ENCODE measurements at regions not wholly inside any gene's neighbourhood (a gene's known extent, or its start where the extent isn't known, plus 50 kb on each side); places are given as distances from the start of the nearest gene placed in this dataset.

DNA sequence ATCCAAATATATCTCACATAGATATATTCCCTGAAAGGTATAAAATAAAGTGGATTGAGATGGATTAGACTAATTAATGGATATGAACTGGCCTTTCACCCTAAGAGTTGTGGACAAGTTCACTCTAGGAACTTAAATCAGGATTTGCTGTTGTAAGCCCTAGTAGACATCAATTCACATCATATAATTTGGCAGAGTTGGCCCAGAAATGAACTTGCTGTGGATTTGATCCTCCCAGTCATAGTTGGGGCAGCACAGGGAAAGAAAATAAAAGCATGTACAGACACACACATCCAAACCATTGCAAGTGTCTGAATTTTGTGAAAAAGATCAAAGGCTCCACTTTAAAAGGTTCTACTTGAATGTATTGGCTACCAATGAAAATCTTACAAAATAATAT is 734.7 kb upstream of the NR2F2 start:
- DNase-seq (ENCODE audit: low read depth), result no peak

DNA sequence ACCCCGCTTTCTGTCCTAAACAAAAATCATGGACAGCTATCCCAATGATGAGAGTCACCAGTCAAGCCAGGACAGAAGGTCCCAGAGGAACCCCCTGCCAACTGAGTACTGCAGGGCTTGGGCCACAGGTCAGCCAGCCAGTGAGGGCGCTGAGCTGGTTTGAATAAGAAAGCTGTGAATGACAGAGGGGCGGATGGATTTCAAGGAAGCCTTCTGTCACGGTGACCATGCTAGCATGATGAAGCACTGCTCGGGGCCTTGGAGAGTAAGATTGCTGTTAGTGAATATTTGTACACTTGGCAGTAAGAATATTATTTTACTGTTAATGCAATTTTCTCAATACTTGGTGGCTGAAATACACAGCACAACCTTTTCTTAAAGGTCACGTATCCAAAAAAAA is 734.0 kb upstream of the NR2F2 start:
- no peak for DNase-seq (ENCODE audit: low read depth)

DNA sequence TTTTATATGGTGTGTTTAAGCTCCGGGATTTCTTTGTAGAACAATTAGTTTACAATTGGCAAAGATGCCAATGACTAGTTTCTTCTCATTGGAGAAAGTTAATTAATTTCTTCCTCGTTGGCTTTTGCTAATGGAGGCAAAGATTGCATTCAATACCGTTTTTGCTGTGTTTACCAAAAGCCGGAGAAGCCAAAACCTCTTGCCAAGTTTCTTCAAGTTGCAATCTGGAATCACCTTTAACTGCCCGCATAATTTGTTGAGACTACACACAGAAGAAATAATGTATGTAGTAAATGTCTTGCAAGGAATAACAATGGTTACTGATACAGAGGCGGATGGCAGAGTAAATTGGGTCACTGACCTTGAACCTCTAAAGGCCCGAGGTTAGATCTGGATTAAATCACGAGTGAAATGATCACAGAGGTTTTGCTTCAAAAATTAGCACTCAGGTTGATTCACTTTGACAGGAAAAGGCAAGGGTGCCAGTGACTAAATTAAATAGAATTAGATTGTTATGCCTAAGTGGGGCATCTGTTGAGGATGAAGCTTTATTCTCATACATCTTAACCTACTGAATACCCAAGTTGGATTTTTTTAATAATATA is 732.1 kb upstream of the NR2F2 start:
- DNase-seq (ENCODE audit: low read depth), result no peak

DNA sequence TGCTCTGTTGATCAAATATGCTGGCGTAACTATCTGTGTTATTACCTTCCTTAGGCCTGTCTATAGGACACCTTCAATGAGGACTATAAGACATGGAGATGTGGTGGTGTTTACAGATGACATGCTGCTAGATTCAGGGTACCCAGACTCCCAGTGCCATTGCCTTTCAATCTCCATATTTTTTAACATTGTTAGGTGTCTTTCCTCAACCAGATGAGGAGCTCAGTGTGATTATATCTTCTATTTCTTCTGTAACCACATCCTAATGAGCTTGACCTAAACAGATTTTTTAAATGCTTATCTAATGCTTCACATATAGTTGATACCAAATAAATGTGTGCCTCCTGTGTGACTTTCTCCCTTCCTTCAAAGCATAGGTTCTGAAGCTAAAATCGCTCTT is 730.1 kb upstream of the NR2F2 start:
- no peak for DNase-seq (ENCODE audit: low read depth)

DNA sequence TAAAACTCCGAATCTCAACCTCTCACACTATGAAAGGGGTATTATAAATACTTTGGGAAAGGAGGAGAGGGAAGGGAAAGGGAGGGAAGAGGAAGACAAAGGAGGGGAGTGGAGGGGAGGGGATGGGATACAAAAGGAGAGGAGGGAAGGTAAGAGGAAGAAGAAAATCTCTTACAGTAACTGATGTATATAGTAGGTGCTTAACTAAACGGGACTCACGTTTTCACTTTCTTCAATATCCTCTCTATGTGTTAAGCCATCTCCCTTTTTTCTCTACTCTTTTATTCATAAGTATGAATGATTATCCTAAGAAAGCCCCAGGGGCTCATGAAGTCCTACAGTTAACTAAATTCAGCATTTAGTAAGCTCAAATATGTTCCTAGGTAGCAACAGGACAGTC is 729.6 kb upstream of the NR2F2 start:
- DNase-seq (ENCODE audit: low read depth), result no peak

DNA sequence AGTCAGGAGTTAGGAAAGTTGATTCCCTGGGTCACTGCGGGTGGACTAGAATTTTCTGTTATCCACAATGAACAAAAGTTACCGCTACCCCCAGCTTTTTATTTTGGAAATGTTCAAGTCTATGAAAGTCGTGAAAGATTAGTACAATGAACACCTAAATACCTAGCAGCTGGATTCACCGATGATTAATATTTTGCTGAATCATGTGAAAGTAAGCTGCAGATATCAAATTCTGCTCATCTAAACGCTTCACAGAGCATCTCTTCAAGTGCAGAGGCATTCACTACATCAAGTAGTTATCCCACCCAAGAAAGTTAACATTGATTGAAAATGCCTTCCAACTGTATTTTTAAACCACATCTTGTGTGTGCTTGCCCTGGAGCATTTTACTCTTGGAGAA is 729.0 kb upstream of the NR2F2 start:
- DNase-seq (ENCODE audit: low read depth), result no peak

DNA sequence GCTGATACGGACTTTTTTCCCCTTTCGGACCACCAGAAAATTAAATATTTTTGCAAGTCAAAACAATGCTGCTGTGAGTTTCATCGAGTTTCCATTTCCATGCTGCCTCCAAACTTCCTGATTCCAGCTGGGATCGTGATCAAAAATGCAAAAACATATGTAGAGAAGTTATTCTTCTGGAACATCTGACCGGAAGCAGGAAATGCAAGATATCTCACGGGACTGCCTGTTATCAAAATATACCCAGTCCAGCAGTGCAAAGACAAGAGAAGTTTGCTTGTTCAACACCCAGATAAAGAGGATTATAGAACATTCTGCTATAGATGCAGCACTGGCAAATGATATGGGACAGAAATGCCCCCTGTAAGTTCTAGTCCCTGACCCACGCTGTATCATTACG is 726.7 kb upstream of the NR2F2 start:
- no peak for DNase-seq (ENCODE audit: low read depth)

DNA sequence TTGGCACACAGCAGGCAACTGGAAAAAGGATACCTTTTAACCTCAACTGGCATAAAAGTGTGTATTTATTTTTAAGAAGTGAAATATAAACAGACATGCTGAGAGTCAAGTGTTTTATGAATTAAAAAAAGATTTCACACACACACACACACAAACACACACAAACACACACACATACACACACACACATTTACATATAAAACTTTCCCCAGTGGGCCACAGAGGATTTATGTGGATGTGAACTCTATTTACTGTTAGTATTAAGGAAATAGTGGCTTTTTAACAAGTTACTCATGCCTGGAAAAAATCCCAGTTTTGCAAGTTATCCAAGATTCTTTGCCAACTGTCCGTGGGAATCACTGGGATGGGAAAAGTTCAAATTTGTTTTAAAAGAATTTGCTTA is 725.9 kb upstream of the NR2F2 start:
- peak; percentile 88 for DNase-seq (ENCODE audit: low read depth)

DNA sequence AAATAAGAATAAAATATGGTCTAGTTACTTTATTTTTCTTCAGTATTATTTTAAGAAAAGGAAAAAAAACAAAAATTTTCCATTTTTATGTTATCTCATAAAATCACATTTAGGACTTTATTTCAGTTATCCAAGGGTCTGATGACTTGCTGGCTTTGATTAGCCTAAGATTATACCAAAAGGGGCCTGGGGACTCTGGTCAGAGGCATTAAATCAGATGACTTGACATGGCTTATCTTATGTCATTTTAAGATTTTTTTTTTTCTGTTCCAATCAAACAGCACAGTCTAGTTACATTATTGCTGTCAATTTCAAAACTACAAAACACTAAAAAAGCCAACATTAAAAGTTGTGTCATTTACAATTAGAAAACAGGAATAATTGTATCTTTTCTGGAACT is 725.4 kb upstream of the NR2F2 start:
- no peak for DNase-seq (ENCODE audit: low read depth)

DNA sequence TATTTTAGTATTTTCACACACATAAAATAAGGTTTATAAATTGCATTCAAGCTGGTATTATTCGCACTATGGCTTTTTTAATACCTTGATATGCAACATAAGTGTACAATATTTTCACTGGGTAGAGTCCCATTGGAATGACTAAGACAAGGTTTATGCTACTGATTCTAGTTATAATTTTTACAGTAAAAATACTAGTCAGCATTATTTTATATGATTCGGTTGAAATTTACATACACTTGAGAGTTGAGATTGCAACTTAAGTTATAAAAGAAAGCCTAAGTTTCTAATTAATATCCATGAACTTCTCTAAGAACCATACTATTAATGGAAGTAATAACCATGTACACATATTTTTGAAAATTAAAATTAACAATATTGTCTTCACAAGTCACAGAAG is 723.9 kb upstream of the NR2F2 start:
- DNase-seq (ENCODE audit: low read depth), result no peak

DNA sequence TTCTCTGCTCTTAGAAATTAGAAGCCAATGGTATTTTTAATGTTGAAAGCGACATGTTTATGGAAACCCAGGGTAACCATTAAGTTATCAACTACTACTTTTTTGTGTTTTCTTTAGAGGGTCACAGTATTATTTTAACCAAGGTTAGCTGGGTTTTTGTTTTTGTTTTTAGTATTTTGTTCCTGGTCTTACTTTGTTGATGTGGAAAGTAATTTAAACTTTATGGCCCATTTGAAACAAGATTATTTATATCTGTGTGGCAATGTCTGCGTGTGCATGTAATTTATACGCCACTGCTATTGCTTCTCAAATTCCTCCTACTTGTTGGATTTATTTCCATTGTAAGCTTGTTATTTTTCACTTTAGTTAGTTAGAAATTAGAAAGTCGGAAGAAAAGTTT is 722.1 kb upstream of the NR2F2 start:
- no peak for DNase-seq (ENCODE audit: low read depth)

DNA sequence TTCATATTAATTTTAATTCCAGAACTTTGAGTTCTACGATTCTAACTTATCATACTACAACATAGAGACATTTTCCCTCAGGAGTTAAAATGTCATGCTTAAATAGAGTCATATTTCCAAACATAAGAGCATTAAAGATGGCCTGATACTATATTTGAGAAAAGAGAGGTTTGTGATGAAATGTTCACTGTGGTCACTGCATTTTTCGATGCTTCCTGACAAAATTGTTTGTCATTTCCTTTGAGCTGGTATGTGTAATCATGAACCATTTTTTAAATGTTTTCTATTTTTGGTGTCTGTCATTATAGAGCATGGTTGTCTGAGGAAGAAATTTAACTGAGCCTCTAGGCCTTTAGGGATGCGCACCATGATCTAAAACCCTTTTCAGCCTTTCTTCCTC is 721.4 kb upstream of the NR2F2 start:
- peak; percentile 63 for DNase-seq (ENCODE audit: low read depth)

DNA sequence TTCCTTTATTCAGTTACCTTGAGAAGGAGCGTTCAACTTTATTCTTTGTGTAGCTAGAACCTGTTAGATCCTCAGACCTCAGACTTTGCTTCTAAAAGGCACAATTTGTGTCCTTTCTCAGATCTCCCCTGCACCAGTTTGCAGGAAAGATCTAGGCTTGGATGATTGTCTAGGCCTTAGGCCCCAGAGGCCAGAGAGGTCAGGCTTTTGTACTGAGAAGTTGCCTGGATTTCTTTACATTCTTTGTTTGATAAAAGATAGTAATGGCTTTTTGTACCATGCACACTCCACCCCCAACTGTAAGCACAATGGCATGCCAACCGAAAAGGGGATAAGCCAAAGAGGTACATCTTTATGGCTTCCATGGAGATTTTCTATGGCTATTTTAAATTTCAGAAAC is 719.6 kb upstream of the NR2F2 start:
- DNase-seq (ENCODE audit: low read depth), result no peak

DNA sequence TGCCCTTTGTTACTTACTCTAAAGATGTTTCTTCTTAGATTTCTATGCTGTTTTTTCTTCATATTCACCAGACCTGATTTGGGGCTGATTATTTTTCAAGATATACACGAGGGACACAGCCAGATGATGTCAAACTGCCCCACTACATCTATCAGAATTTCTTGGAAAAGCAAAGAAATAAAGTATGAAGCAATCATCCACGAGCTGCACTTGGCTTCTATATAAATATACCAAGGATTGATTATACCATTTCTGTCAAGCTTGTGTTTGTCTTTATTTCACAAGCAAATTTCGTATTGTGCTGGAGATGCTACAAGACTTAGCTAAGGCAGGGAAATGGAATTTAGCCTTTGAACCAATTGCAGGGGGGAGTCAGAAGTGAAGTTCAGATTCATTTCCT is 715.1 kb upstream of the NR2F2 start:
- DNase-seq (ENCODE audit: low read depth), result no peak

DNA sequence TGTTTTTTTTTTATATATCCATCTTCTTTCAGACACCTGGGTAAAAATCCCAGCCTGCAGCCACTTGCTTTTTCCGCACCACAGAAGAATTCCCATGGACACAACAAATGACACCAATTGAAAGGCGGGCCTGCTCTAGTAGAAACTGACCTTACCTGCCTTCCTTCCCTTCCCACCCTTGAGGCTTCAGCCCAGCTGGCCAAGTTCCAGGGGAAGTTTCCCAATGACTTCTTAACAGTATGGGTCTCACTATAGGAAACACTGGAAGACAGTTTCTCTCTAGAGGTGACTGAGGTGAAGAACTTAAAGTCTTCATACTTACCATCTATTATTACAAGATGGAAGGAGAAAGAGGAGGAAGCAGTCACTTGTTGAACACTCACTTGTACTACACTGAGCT is 714.2 kb upstream of the NR2F2 start:
- DNase-seq (ENCODE audit: low read depth), result no peak

DNA sequence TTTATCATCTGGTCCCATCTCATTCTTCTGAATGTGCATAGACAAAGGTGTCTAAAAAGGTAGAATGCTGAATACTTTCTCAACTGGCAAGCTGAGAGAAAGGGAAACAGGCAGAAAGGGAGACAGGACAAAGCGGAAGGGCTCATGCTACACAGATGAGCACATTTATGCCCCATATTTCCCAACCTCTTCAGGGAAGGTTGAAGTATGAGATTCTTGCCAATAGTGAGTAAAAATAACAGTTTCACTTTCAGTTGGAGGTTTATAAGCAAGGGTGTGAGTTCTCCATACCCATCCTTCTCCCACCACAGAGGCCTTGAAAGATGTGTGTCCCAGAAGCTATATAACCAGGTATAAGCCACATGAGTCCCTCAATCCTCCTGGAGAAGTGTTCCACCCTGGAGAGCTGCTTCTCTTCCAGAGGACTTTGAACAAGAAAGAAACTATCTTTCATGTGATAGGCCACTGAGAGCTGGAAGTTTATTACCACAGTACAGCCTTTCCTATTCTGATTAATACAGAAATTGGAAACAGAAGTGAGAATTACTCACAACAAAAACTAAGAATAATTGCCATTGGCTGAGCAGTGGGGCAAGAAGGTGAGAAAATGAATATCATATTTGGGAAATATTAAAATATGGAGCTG is 709.4 kb upstream of the NR2F2 start:
- peak; percentile 19 for DNase-seq (ENCODE audit: low read depth)

DNA sequence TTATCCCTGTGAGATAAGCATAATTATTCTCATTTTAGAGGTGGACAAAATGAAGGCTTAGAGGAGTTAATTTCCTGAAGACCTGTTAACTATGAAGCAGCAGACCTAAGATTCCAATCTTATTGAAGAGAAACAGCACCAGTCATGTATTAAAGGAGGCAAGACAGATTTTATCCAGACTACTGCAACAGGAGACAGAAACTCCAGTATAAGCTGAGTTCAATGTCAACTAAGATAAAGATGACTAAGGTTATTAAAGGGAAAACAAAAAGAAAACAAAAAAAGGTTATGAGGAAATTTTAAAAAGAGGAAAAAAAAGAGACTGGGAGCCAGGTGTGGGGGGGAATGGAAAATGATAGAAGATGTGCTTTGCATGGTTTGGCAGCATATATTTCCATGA is 707.7 kb upstream of the NR2F2 start:
- no peak for DNase-seq (ENCODE audit: low read depth)

DNA sequence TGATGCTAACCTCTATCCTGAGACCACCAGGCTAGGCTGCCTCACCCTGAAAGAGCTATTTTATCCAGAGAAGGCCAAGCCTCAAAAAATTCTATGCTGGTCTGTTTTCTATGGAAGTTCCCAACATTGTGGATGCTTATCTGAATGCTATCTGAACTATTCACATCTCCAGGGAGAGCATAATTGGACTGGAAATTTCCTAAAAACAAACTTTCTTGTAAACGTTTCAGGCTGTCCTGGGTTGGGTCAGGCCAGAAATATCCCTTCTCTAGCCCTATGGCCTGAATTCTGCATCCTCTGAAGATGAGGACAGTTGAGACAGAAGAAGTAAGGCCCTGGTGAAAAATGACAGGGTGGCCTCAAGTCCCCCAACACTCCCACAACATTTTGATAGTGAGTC is 706.4 kb upstream of the NR2F2 start:
- DNase-seq (ENCODE audit: low read depth), result no peak

DNA sequence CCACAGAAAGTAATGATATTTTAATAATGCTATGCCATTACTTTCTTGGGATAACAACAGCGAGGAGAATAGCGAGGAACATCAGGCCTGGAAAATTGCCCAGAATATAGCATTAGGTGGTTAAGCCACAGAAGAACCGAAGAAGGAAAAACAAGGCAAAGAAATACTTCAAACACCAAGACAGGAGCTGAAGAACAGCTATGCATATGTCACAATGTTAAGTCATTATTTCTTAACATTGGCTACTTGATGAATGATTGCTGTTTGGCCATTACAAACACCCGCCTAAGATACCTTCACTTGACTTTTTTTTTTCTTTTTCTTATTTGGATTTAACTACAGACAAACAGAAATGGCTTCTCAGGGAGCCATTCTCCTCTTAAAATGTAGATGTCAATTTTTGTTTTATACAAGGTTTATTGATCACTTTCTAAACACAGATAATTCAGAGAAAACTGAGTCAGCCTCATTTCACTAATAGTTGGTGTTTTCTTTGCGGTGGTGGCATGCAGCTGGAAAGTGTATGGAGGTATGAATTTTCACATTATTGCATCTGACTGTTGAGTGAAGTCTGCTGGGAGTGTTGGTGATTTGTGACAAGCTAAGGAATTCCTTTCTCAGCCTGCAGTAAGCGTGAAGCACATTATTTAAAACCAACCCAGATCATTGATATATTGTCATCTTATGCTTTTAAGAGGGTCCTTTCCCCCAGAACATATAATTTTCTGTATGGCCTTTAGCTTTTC is 705.7 kb upstream of the NR2F2 start:
- no peak for DNase-seq (ENCODE audit: low read depth)

DNA sequence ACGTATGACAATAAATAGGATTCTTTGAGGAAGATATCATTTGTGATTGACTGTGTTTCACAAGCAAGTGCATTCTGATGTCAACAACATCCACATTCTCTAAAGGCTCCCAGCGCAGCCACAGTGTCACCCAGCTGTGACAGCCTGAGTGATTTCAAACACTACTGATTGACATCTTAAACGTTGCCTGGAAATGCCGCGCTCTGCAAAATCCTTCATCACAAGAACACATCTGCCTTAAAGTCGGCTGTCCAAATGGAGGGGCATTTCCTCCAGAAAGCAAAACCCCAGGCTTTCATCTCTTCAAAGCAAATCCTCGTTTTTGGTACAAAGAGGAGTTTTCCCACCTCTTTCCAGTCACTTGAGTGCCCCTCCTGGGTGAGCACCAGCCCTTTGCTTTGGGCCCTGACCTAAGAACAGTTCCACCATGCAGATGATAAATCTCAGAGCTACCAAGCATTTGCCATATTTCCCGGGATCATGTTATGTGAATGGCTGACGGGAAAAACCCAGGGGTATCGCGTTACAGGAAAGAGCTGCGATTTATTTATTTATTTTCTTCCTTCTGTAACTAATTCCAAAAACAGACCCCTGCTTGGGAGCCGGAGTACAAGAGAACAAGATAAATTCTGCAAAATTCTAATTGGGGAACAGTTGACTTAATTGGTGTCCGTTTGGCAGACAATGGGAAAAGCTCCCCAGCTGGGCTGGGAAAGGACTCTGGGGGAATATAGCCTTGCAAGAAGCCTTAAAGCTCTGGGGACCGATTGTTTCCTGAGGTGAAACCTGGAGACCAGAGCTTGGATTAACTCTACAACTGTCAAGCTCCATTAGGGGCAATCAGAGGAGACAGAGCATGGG is 703.8 kb upstream of the NR2F2 start:
- no peak for DNase-seq (ENCODE audit: low read depth)

DNA sequence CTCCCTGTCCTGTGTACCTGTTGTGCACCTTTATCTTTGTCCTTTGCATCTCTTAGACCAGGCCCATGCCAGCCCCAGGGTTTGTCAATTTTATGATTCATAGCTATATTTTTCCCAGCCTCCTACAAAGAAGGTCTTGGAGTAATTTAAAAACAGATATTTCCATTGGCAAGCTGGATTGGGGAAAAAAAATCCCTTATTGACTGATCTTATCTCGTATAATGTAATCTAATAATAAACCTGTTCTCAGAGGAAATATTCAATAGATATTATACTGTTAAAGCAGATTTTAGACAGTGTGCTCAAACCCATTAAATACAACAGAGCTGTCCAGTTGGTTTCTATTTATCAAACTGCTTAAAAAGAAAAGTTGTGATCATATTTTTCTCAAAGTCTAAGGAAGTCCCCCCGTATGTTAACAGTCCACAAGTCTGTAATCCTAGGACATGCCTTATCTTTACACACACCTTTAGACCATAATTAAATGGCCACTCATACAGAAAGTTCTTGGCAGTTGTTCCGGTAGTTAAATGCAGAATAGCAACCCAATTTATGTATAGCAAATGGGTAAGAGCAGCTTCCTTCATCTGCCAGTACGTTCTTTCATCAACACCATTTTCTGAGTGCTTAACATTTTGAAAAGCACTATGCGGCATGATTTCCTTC is 700.9 kb upstream of the NR2F2 start:
- DNase-seq (ENCODE audit: low read depth), result no peak

DNA sequence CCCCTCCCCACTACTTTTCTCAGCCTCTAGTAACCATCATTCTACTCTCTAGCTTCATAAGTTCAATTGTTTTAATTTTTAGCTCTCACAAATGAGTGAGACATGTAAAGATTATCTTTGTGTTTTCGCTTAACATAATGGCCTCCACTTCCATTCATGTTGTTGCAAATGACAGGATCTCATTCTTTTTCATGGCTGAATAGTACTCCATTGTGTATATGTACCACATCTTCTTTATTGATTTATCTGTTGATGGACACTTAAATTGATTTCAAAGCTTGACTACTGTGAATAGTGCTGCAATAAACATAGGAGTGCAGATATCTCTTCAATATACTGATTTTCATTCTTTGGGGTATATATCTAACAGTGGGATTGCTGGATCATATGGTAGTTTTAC is 699.8 kb upstream of the NR2F2 start:
- DNase-seq (ENCODE audit: low read depth), result no peak
